ENCODE measurements at regions not wholly inside any gene's neighbourhood (a gene's known extent, or its start where the extent isn't known, plus 50 kb on each side); places are given as distances from the start of the nearest gene placed in this dataset.

GRCh38 chr21:38986806-38987632, 181.3 kb downstream of the ETS2 start:
- H3K4me1 ChIP-seq (ENCODE audit: control insufficient read depth, insufficient read depth, low read length), result no peaks in the 10 kb centered on the region
- DNase-seq (ENCODE audit: low read depth, low spot score) (no peak), ATAC-seq (no peak)
- TF ChIP-seq, protein P1, sequence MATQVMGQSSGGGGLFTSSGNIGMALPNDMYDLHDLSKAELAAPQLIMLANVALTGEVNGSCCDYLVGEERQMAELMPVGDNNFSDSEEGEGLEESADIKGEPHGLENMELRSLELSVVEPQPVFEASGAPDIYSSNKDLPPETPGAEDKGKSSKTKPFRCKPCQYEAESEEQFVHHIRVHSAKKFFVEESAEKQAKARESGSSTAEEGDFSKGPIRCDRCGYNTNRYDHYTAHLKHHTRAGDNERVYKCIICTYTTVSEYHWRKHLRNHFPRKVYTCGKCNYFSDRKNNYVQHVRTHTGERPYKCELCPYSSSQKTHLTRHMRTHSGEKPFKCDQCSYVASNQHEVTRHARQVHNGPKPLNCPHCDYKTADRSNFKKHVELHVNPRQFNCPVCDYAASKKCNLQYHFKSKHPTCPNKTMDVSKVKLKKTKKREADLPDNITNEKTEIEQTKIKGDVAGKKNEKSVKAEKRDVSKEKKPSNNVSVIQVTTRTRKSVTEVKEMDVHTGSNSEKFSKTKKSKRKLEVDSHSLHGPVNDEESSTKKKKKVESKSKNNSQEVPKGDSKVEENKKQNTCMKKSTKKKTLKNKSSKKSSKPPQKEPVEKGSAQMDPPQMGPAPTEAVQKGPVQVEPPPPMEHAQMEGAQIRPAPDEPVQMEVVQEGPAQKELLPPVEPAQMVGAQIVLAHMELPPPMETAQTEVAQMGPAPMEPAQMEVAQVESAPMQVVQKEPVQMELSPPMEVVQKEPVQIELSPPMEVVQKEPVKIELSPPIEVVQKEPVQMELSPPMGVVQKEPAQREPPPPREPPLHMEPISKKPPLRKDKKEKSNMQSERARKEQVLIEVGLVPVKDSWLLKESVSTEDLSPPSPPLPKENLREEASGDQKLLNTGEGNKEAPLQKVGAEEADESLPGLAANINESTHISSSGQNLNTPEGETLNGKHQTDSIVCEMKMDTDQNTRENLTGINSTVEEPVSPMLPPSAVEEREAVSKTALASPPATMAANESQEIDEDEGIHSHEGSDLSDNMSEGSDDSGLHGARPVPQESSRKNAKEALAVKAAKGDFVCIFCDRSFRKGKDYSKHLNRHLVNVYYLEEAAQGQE (IDR thresholded peaks at IDR 0.05; ENCODE audit: insufficient read depth in 1 of 2, low read depth in 2 of 2, low read length in 1 of 2), result no peak
- no peak for TF ChIP-seq SIN3A (IDR thresholded peaks at IDR 0.05; ENCODE audit: borderline replicate concordance, insufficient read depth, low read depth, low read length)
- TF ChIP-seq, protein P2, sequence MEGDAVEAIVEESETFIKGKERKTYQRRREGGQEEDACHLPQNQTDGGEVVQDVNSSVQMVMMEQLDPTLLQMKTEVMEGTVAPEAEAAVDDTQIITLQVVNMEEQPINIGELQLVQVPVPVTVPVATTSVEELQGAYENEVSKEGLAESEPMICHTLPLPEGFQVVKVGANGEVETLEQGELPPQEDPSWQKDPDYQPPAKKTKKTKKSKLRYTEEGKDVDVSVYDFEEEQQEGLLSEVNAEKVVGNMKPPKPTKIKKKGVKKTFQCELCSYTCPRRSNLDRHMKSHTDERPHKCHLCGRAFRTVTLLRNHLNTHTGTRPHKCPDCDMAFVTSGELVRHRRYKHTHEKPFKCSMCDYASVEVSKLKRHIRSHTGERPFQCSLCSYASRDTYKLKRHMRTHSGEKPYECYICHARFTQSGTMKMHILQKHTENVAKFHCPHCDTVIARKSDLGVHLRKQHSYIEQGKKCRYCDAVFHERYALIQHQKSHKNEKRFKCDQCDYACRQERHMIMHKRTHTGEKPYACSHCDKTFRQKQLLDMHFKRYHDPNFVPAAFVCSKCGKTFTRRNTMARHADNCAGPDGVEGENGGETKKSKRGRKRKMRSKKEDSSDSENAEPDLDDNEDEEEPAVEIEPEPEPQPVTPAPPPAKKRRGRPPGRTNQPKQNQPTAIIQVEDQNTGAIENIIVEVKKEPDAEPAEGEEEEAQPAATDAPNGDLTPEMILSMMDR (IDR thresholded peaks at IDR 0.05), result no peak
- TF ChIP-seq TCF7L2 (IDR thresholded peaks at IDR 0.05; ENCODE audit: low read depth, low read length), result no peak
- TF ChIP-seq POLR2AphosphoS5 (IDR thresholded peaks at IDR 0.05; ENCODE audit: low read depth, low read length), result no peak
- H3K27ac ChIP-seq (ENCODE audit: low read length), result no peak overlapping the region
- CTCF ChIA-PET, result no interaction called here
- no peaks in the 10 kb centered on the region for H3K9me3 ChIP-seq (ENCODE audit: control insufficient read depth, insufficient read depth, low read depth, low read length)
- H3K27me3 ChIP-seq (ENCODE audit: control insufficient read depth, insufficient read depth, low read length), result no peaks in the 10 kb centered on the region
- POLR2A ChIA-PET, result no interaction called here
- no TSS peak for BruUV-seq (replicated peaks)
- intact Hi-C loops (cut with micrococcal nuclease; ENCODE audit: unreplicated experiment) (no loop called here), in situ Hi-C loops (cut with HindIII; ENCODE audit: low pct_unique_long_range_greater_than_20kb, low sequenced_read_pairs) (no loop called here)
- no peaks in the 10 kb centered on the region for H3K36me3 ChIP-seq (ENCODE audit: control insufficient read depth, insufficient read depth, low read length)
- H3K4me3 ChIP-seq (ENCODE audit: low read depth in 2 of 2, low read length in 2 of 2), result no peak overlapping the region

- Histone ChIP-seq H3K4me1 (ENCODE audit: control insufficient read depth, insufficient read depth, low read length) (no peaks in the 10 kb centered on the region), H3K36me3 (ENCODE audit: control insufficient read depth, insufficient read depth, low read length) (no peaks in the 10 kb centered on the region), H3K9me3 (ENCODE audit: control insufficient read depth, insufficient read depth, low read depth, low read length) (no peaks in the 10 kb centered on the region), H3K27me3 (ENCODE audit: control insufficient read depth, insufficient read depth, low read length) (no peaks in the 10 kb centered on the region), H3K4me3 (ENCODE audit: low read depth in 2 of 2, low read length in 2 of 2) (no peak overlapping the region), H3K27ac (ENCODE audit: low read length) (no peak overlapping the region)
- CTCF ChIA-PET, result no interaction called here
- DNase-seq (ENCODE audit: low read depth, low spot score), result no peak
- TF ChIP-seq, protein P1 (IDR thresholded peaks at IDR 0.05; ENCODE audit: insufficient read depth in 1 of 2, low read depth in 2 of 2, low read length in 1 of 2), result no peak
- TF ChIP-seq, protein P2 (IDR thresholded peaks at IDR 0.05), result no peak
- no peak for TF ChIP-seq SIN3A (IDR thresholded peaks at IDR 0.05; ENCODE audit: borderline replicate concordance, insufficient read depth, low read depth, low read length)
- TF ChIP-seq POLR2AphosphoS5 (IDR thresholded peaks at IDR 0.05; ENCODE audit: low read depth, low read length), result no peak
- no peak for TF ChIP-seq TCF7L2 (IDR thresholded peaks at IDR 0.05; ENCODE audit: low read depth, low read length)
- intact Hi-C loops (cut with micrococcal nuclease; ENCODE audit: unreplicated experiment), result no loop called here
- no peak for ATAC-seq
- in situ Hi-C loops (cut with HindIII; ENCODE audit: low pct_unique_long_range_greater_than_20kb, low sequenced_read_pairs), result no loop called here
- no TSS peak for BruUV-seq (replicated peaks)
- POLR2A ChIA-PET, result no interaction called here
Observed at GRCh38 chr21:38986406-38986805, 180.7 kb downstream of the ETS2 start.
